ACC112 (cell line): ENCODE measurements at regions not wholly inside any gene's neighbourhood (a gene's known extent, or its start where the extent isn't known, plus 50 kb on each side); places are given as distances from the start of the nearest gene placed in this dataset.

Experiments used
- H2AFZ ChIP-seq: fragments of 200-600 bp; sonication (generic); one replicate; pipeline ENCODE4 v1.6.0; 2017; ENCODE audit warnings: antibody characterized with exemption, low read length; ENCODE audit not compliant: unreplicated experiment
- H3K27ac ChIP-seq: fragments of 200-600 bp; sonication (generic); 2 replicates; pipeline ENCODE4 v1.5.1; 2014; ENCODE audit warnings: low read depth, mild to moderate bottlenecking, antibody characterized with exemption, low read length, moderate library complexity
- H3K27me3 ChIP-seq: fragments of 200-600 bp; sonication (generic); 2 replicates; pipeline ENCODE4 v1.6.1; 2014; ENCODE audit warnings: mild to moderate bottlenecking, antibody characterized with exemption, low read length, moderate library complexity, mixed read lengths; ENCODE audit not compliant: insufficient read depth
- H3K36me3 ChIP-seq: fragments of 200-600 bp; sonication (generic); 2 replicates; pipeline ENCODE4 v1.6.1; 2016; ENCODE audit warnings: mild to moderate bottlenecking, antibody characterized with exemption, low read length, moderate library complexity, mixed read lengths; ENCODE audit not compliant: insufficient read depth
- H3K4me1 ChIP-seq: fragments of 200-600 bp; sonication (generic); one replicate; pipeline ENCODE4 v1.6.1; 2016; ENCODE audit warnings: low read length, mixed read lengths; ENCODE audit not compliant: insufficient read depth, unreplicated experiment, control insufficient read depth
- H3K4me3 ChIP-seq: fragments of 200-600 bp; sonication (generic); 2 replicates; pipeline ENCODE4 v1.5.1; 2014; ENCODE audit warnings: mild to moderate bottlenecking, low read depth, low read length
- H3K79me2 ChIP-seq: fragments of 200-600 bp; sonication (generic); one replicate; pipeline ENCODE4 v1.6.0; 2016; ENCODE audit warnings: low read length; ENCODE audit not compliant: control insufficient read depth, unreplicated experiment, insufficient read depth

- H3K4me3 ChIP-seq = no peak overlapping the region
- H3K36me3 ChIP-seq = no peaks in the 10 kb centered on the region
- no peak overlapping the region for H2AFZ ChIP-seq
- no peaks in the 10 kb centered on the region for H3K27me3 ChIP-seq
- H3K4me1 ChIP-seq = no peaks in the 10 kb centered on the region
- no peaks in the 10 kb centered on the region for H3K79me2 ChIP-seq
- no peak overlapping the region for H3K27ac ChIP-seq
Measured at GRCh38 chr6:11326116-11326515, 93.6 kb upstream of the NEDD9 start.

- Histone ChIP-seq H3K27ac (no peak overlapping the region), H3K79me2 (no peaks in the 10 kb centered on the region), H3K4me3 (no peak overlapping the region), H3K27me3 (no peaks in the 10 kb centered on the region), H3K4me1 (no peaks in the 10 kb centered on the region), H3K36me3 (no peaks in the 10 kb centered on the region), H2AFZ (no peak overlapping the region)
Measured at GRCh38 chr6:11324453-11325015, 92.1 kb upstream of the NEDD9 start.

GRCh38 chr6:11323666-11324452, 91.4 kb upstream of the NEDD9 start:
- H3K4me3 ChIP-seq = no peak overlapping the region
- H2AFZ ChIP-seq = no peak overlapping the region
- peaks cover 6% of the 10 kb centered on the region for H3K4me1 ChIP-seq
- no peak overlapping the region for H3K27ac ChIP-seq
- H3K27me3 ChIP-seq = no peaks in the 10 kb centered on the region
- H3K79me2 ChIP-seq = no peaks in the 10 kb centered on the region
- no peaks in the 10 kb centered on the region for H3K36me3 ChIP-seq

GRCh38 chr6:11322252-11322885, 89.9 kb upstream of the NEDD9 start:
- no peak overlapping the region for H2AFZ ChIP-seq
- no peaks in the 10 kb centered on the region for H3K79me2 ChIP-seq
- H3K36me3 ChIP-seq = no peaks in the 10 kb centered on the region
- no peak overlapping the region for H3K4me3 ChIP-seq
- no peak overlapping the region for H3K27ac ChIP-seq
- H3K27me3 ChIP-seq = no peaks in the 10 kb centered on the region
- peaks cover 18% of the 10 kb centered on the region for H3K4me1 ChIP-seq

GRCh38 chr6:11320914-11321597, 88.6 kb upstream of the NEDD9 start:
- no peak overlapping the region for H3K4me3 ChIP-seq
- no peak overlapping the region for H3K27ac ChIP-seq
- H3K4me1 ChIP-seq = peaks cover 31% of the 10 kb centered on the region
- no peaks in the 10 kb centered on the region for H3K27me3 ChIP-seq
- H2AFZ ChIP-seq = no peak overlapping the region
- no peaks in the 10 kb centered on the region for H3K36me3 ChIP-seq
- no peaks in the 10 kb centered on the region for H3K79me2 ChIP-seq

GRCh38 chr6:11318835-11319813, 86.7 kb upstream of the NEDD9 start:
- Histone ChIP-seq H3K4me3 (no peak overlapping the region), H2AFZ (no peak overlapping the region), H3K4me1 (peaks cover 39% of the 10 kb centered on the region), H3K27ac (peak overlapping the region; percentile 90), H3K79me2 (no peaks in the 10 kb centered on the region), H3K27me3 (no peaks in the 10 kb centered on the region), H3K36me3 (no peaks in the 10 kb centered on the region)

GRCh38 chr6:11317885-11318771, 85.7 kb upstream of the NEDD9 start:
- Histone ChIP-seq H3K36me3 (no peaks in the 10 kb centered on the region), H3K27ac (peak overlapping the region; percentile 90), H3K4me1 (peaks cover 39% of the 10 kb centered on the region), H2AFZ (no peak overlapping the region), H3K79me2 (no peaks in the 10 kb centered on the region), H3K4me3 (no peak overlapping the region), H3K27me3 (no peaks in the 10 kb centered on the region)

- Histone ChIP-seq H3K4me3 (peak overlapping the region; percentile 25; the same call in 1 of the 2 replicates), H3K36me3 (no peaks in the 10 kb centered on the region), H2AFZ (no peak overlapping the region), H3K4me1 (peaks cover 39% of the 10 kb centered on the region), H3K27me3 (no peaks in the 10 kb centered on the region), H3K79me2 (no peaks in the 10 kb centered on the region), H3K27ac (peak overlapping the region; percentile 88)
Measured at GRCh38 chr6:11315743-11316437, 83.4 kb upstream of the NEDD9 start.

GRCh38 chr6:11313207-11313606, 80.7 kb upstream of the NEDD9 start:
- H3K27ac ChIP-seq = no peak overlapping the region
- H2AFZ ChIP-seq = no peak overlapping the region
- no peaks in the 10 kb centered on the region for H3K27me3 ChIP-seq
- H3K36me3 ChIP-seq = no peaks in the 10 kb centered on the region
- H3K79me2 ChIP-seq = no peaks in the 10 kb centered on the region
- peaks cover 29% of the 10 kb centered on the region for H3K4me1 ChIP-seq
- H3K4me3 ChIP-seq = no peak overlapping the region
